ENCODE measurements at regions not wholly inside any gene's neighbourhood (a gene's known extent, or its start where the extent isn't known, plus 50 kb on each side); places are given as distances from the start of the nearest gene placed in this dataset.

GRCh38 chr12:90038289-90038688 is 329.7 kb upstream of the ATP2B1 start:
- no peak for TF ChIP-seq CTCF (conservative IDR thresholded peaks at IDR 0.05 in 1 of 2, IDR thresholded peaks at IDR 0.05 in 1 of 2; ENCODE audit: extremely low read depth in 1 of 2, insufficient read depth in 1 of 2, low read depth in 1 of 2, low read length in 2 of 2)
- TF ChIP-seq EZH2 (IDR thresholded peaks at IDR 0.05; ENCODE audit: borderline replicate concordance, low read length): no peak
